Motor neuron (in vitro differentiated cells): ENCODE measurements at regions not wholly inside any gene's neighbourhood (a gene's known extent, or its start where the extent isn't known, plus 50 kb on each side); places are given as distances from the start of the nearest gene placed in this dataset.

Experiments used
- ATAC-seq, 8 experiments: fragments of 200-7000 bp; cut with Tn5 transposase; replicated peaks in 6 of 8; 2 replicates each; pipeline ENCODE4 v1.8.0; 2021; ENCODE audit warnings: mild to moderate bottlenecking in 8 of 8, moderate library complexity in 8 of 8
- H3K27ac ChIP-seq, 2 donors: fragments of 250-450 bp; sonication (Bioruptor Pico); 2 replicates each; pipeline ENCODE4 v1.9.0; 2021; ENCODE audit warnings: antibody characterized with exemption in 2 of 2, mild to moderate bottlenecking in 2 of 2, moderate library complexity in 1 of 2
- H3K4me1 ChIP-seq, 2 donors: fragments of 250-450 bp; sonication (Bioruptor Pico); replicated peaks in 1 of 2; 2 replicates each; pipeline ENCODE4 v1.6.1; 2021; ENCODE audit warnings: antibody characterized with exemption in 2 of 2, mild to moderate bottlenecking in 2 of 2, moderate library complexity in 1 of 2
- H3K4me3 ChIP-seq, 5 donors: fragments of 250-450 bp; sonication (Bioruptor Pico); 2 replicates each; pipeline ENCODE4 v1.9.0; 2021; ENCODE audit warnings: antibody characterized with exemption in 5 of 5, mild to moderate bottlenecking in 5 of 5, moderate library complexity in 4 of 5
- WGBS, 10 experiments: fragments of 450-650 bp; shearing (Covaris generic); methylation state at CpG; one replicate each; pipeline ENCODE4 v1.0.0; 2022; 5-methylcytosine and 5-hydroxymethylcytosine counted together
- in situ Hi-C, 9 experiments: fragments of 400-800 bp; cut with MboI; loops; one replicate each; pipeline ENCODE4 v1.15.0; 2021; ENCODE audit warnings: low sequenced_read_pairs in 9 of 9, low pct_unique_long_range_greater_than_20kb in 2 of 9; ENCODE audit not compliant: unreplicated experiment in 9 of 9

GRCh38 chr3:99108508-99108907 is 207.0 kb upstream of the DCBLD2 start:
- peak in 2 of 8 experiments; percentile 98 to 100 for ATAC-seq
- in situ Hi-C loops: loop anchor here in 1 of 9 experiments (25.0 kb wide), 1 partner anchor 654 kb away; no protein-coding TSS in a partner anchor
- Histone ChIP-seq H3K27ac (no peak overlapping the region), H3K4me1 (no peaks in the 10 kb centered on the region), H3K4me3 (no peak overlapping the region)
- WGBS, 10 experiments: 0 to 100% (median 85%) methylated on average over 1 to 2 of the region's 2 CpGs; no CpG with 5 or more reads in 2 of the 10 experiments

- H3K4me1 ChIP-seq: no peaks in the 10 kb centered on the region
- no peak overlapping the region for H3K4me3 ChIP-seq
- no peak for ATAC-seq
- in situ Hi-C loops: no loop called here
- no peak overlapping the region for H3K27ac ChIP-seq
- WGBS, 10 experiments: 0 to 91% (median 83%) methylated on average over 1 to 2 of the region's 2 CpGs; no CpG with 5 or more reads in 6 of the 10 experiments
Observed at GRCh38 chr3:99094606-99095005, 193.1 kb upstream of the DCBLD2 start.

- Histone ChIP-seq H3K4me1 (no peaks in the 10 kb centered on the region), H3K4me3 (no peak overlapping the region), H3K27ac (no peak overlapping the region)
- in situ Hi-C loops: no loop called here
- ATAC-seq: no peak
- 90 to 100% (median 100%) methylated on average over 1 to 2 of the region's 2 CpGs; no CpG with 5 or more reads in 3 of the 10 experiments for WGBS, 10 experiments
Observed at GRCh38 chr3:99087277-99087676, 185.8 kb upstream of the DCBLD2 start.

GRCh38 chr3:99084826-99085225 is 183.3 kb upstream of the DCBLD2 start:
- ATAC-seq: no peak
- WGBS, 10 experiments: 29 to 93% (median 65%) methylated on average over 2 to 4 of the region's 4 CpGs
- H3K4me3 ChIP-seq: no peak overlapping the region
- H3K4me1 ChIP-seq: no peaks in the 10 kb centered on the region
- in situ Hi-C loops: no loop called here
- H3K27ac ChIP-seq: no peak overlapping the region

- Histone ChIP-seq H3K4me3 (no peak overlapping the region), H3K4me1 (no peaks in the 10 kb centered on the region), H3K27ac (no peak overlapping the region)
- in situ Hi-C loops: no loop called here
- WGBS, 10 experiments: 9 to 100% (median 60%) methylated on average over 1 to 2 of the region's 2 CpGs; no CpG with 5 or more reads in 1 of the 10 experiments
- peak in 1 of 8 experiments; percentile 17 for ATAC-seq
Observed at GRCh38 chr3:99084156-99084555, 182.7 kb upstream of the DCBLD2 start.

- Histone ChIP-seq H3K27ac (no peak overlapping the region), H3K4me1 (no peaks in the 10 kb centered on the region), H3K4me3 (no peak overlapping the region)
- 50 to 96% (median 80%) methylated on average over 1 to 6 of the region's 6 CpGs; no CpG with 5 or more reads in 2 of the 10 experiments for WGBS, 10 experiments
- in situ Hi-C loops: no loop called here
- ATAC-seq: no peak
Observed at GRCh38 chr3:99071096-99071495, 169.6 kb upstream of the DCBLD2 start.

GRCh38 chr3:99069973-99070372 is 168.5 kb upstream of the DCBLD2 start:
- peak in 3 of 8 experiments; percentile 77 to 87 (median 87) for ATAC-seq
- Histone ChIP-seq H3K4me3 (no peak overlapping the region), H3K27ac (no peak overlapping the region), H3K4me1 (no peaks in the 10 kb centered on the region)
- in situ Hi-C loops: no loop called here
- WGBS, 10 experiments: 13 to 100% (median 78%) methylated on average over 1 of the region's 1 CpG; no CpG with 5 or more reads in 3 of the 10 experiments

GRCh38 chr3:99066863-99067262 is 165.4 kb upstream of the DCBLD2 start:
- in situ Hi-C loops: no loop called here
- H3K27ac ChIP-seq: no peak overlapping the region
- H3K4me1 ChIP-seq: no peaks in the 10 kb centered on the region
- WGBS, 10 experiments: 0 to 100% (median 72%) methylated on average over 1 to 4 of the region's 4 CpGs; no CpG with 5 or more reads in 2 of the 10 experiments
- H3K4me3 ChIP-seq: no peak overlapping the region
- no peak for ATAC-seq

GRCh38 chr3:99049164-99049563 is 147.7 kb upstream of the DCBLD2 start:
- in situ Hi-C loops: loop anchor here in 1 of 9 experiments (25.0 kb wide), 1 partner anchor 113 kb away; no protein-coding TSS in a partner anchor
- H3K4me1 ChIP-seq: no peaks in the 10 kb centered on the region
- no peak for ATAC-seq
- no peak overlapping the region for H3K27ac ChIP-seq
- 0 to 67% (median 25%) methylated on average over 1 of the region's 1 CpG; no CpG with 5 or more reads in 3 of the 10 experiments for WGBS, 10 experiments
- no peak overlapping the region for H3K4me3 ChIP-seq

- Histone ChIP-seq H3K27ac (no peak overlapping the region), H3K4me1 (no peaks in the 10 kb centered on the region), H3K4me3 (no peak overlapping the region)
- no peak for ATAC-seq
- 33 to 100% (median 100%) methylated on average over 1 of the region's 2 CpGs; no CpG with 5 or more reads in 7 of the 10 experiments for WGBS, 10 experiments
- in situ Hi-C loops: loop anchor here in 1 of 9 experiments (25.0 kb wide), 1 partner anchor 121 kb away; no protein-coding TSS in a partner anchor
Observed at GRCh38 chr3:99041747-99042146, 140.3 kb upstream of the DCBLD2 start.

- ATAC-seq: no peak
- Histone ChIP-seq H3K4me3 (no peak overlapping the region), H3K27ac (no peak overlapping the region), H3K4me1 (no peaks in the 10 kb centered on the region)
- 33 to 89% (median 71%) methylated on average over 2 to 4 of the region's 4 CpGs for WGBS, 10 experiments
- in situ Hi-C loops: loop anchor here in 1 of 9 experiments (25.0 kb wide), 1 partner anchor 131 kb away; no protein-coding TSS in a partner anchor
Observed at GRCh38 chr3:99031778-99032177, 130.3 kb upstream of the DCBLD2 start.

- Histone ChIP-seq H3K27ac (no peak overlapping the region), H3K4me3 (no peak overlapping the region), H3K4me1 (no peaks in the 10 kb centered on the region)
- no peak for ATAC-seq
- in situ Hi-C loops: loop anchor here in 6 of 9 experiments (10.0 to 25.0 kb wide), 6 partner anchors 91 to 739 kb away; no protein-coding TSS in a partner anchor
- 0 to 32% (median 14%) methylated on average over 1 to 2 of the region's 2 CpGs; no CpG with 5 or more reads in 1 of the 10 experiments for WGBS, 10 experiments
Observed at GRCh38 chr3:99023590-99024192, 122.2 kb upstream of the DCBLD2 start.

GRCh38 chr3:99021466-99021865 is 120.0 kb upstream of the DCBLD2 start:
- ATAC-seq: no peak
- WGBS, 10 experiments: 0 to 100% (median 100%) methylated on average over 1 of the region's 1 CpG; no CpG with 5 or more reads in 7 of the 10 experiments
- no peak overlapping the region for H3K27ac ChIP-seq
- no peak overlapping the region for H3K4me3 ChIP-seq
- H3K4me1 ChIP-seq: no peaks in the 10 kb centered on the region
- in situ Hi-C loops: loop anchor here in 6 of 9 experiments (10.0 to 25.0 kb wide), 6 partner anchors 93 to 741 kb away; no protein-coding TSS in a partner anchor
